GM18951 (cell line): ENCODE measurements at regions not wholly inside any gene's neighbourhood (a gene's known extent, or its start where the extent isn't known, plus 50 kb on each side); places are given as distances from the start of the nearest gene placed in this dataset.

Source experiments
- POLR2A ChIP-seq: IDR thresholded peaks from 4 replicates; pipeline ENCODE4 v1.6.1; 2011; ENCODE audit warnings: mild to moderate bottlenecking; ENCODE audit not compliant: insufficient read length, insufficient read depth; ENCODE audit errors: extremely low read depth
- in situ Hi-C: fragments of 300-500 bp; cut with MboI; formaldehyde crosslinking; loops from one replicate; pipeline ENCODE4 v1.12.0; 2022; ENCODE audit warnings: low sequenced_read_pairs, mixed read lengths, inconsistent platforms; ENCODE audit not compliant: unreplicated experiment

DNA sequence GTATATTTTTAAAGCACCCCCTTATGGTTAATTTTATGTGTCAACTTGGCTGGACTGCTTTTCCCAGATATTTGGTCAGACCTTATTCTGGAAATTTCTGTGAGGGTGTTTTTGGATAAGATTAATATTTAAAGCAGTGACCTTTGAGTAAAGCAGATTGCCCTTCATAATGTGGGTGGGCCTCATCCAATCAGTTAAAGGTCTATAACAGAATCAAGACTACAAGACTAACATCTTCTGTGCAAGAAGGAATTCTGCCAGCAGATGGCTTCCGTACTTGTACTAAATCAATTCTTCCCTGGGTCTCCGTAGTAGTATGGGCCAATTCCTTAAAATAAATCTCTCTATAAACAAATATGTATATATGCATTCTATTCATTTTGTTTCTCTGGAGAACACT lies 257.6 kb downstream of the ETNK1 start:
- TF ChIP-seq POLR2A, result no peak
- in situ Hi-C loops, result no loop called here

DNA sequence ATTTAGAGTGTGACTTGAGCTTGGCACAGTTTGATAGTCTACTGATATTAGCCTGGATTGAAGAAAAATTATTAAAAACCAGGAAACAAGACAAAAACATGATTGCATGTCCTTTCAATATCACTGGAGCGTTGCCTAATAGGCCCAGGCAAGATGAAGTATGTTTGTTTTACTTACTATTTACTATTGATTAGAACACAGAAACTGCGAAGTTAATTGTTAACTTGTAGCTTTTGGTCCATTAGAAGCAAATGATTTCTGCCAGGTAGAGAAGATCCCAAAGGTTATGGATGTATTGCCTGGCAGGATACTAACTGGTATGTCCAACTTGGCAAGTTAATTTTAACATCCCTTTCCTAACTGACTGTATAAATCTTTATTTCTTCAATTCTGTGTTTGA lies 268.9 kb downstream of the ETNK1 start:
- no peak for TF ChIP-seq POLR2A
- in situ Hi-C loops, result no loop called here

DNA sequence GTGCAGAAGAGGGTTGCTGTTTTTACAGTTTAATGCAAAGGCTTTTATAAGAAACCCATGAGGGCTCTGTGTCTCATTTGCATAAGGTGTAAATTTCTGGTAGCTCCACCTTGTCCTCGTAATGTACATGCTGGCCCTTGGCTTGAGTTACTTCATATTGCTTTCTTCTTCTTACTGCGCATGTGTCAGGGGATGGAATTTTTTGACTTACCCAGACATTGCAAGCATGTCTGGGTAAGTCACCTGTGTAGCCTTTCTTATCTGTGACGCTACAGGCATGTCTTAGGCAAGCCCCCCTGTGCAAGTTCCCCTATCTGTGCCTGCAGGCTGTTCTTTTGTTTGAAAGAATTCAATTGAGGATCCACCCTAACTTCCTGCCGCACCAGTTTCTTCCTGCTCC lies 274.2 kb downstream of the ETNK1 start:
- in situ Hi-C loops, result no loop called here
- no peak for TF ChIP-seq POLR2A

DNA sequence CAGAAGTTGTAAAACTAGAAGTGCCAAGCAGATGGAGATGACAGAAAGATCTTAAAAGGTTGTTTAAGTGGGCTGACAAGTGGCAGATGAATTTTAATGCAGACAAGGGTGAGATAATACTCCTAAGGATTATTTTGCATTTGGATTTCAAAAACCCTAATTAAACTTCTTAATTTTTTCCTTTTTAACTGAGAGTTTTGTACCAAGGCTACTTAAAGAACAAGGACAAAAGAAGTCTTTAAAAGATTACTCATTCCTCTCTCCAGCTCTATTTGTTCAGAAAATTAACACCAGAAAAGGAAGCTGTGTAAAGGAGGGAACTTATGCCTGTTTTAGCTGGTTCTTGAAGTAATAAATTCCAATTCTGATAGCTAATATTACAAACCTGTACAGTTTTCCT lies 275.4 kb downstream of the ETNK1 start:
- no peak for TF ChIP-seq POLR2A
- in situ Hi-C loops, result no loop called here

DNA sequence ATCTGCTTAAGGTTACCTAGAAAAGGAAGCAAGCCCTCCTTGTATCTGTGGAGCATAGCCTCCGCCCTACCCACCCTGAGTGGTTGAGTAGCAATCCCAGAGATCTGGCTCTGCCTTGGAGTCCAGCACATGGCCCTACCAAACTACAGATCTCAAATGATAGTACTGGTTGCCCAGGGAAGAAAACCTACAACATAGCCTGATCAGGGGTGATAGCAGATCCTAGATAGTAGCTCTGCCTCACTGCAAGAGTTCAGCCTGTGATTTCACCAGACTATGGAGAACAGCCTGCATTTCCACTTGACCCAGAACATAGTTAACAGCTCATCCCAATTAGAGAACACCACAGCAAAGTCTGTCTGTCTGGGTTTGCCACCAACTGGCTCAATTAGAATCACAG lies 279.5 kb downstream of the ETNK1 start:
- TF ChIP-seq POLR2A, result no peak
- in situ Hi-C loops, result no loop called here

DNA sequence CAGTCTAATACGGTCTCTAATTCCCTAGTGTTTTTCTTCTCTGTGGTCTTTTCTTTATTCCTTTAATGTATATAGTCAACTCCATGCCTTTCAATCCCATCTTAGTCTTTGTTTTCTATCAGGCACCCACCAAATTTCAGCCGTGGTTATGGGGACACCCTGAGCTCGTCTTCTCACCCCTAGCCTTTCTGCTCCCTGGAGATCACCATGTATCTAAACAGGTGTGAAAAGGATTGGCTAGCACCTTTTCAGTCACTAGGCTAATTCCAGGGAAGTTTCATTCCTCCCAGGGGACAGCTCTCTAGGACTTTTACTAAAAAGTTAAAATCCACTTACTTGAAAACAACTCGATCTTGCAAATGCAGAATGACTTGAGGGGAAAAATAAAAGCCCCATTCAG lies 291.3 kb downstream of the ETNK1 start:
- TF ChIP-seq POLR2A, result no peak
- in situ Hi-C loops, result no loop called here

DNA sequence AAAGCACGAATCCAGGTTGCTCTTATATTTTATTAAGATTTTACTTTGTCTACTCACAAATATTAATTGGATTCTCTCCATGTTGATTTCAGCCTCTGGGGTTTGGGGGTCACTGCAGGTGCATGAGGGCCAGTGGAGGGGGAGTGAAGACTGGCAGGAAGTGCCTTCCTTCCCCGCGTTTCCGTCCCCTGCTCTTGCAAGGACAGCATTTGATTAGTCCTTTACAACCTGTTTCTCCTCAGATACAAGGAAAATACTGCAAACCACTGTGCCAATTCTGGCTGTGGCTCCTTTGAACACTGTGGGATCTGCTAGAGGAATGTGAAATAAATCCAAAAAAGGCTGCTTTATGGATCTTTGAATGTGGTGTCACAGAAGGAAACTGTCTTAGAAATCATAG lies 291.8 kb downstream of the ETNK1 start:
- TF ChIP-seq POLR2A, result no peak
- in situ Hi-C loops, result no loop called here

DNA sequence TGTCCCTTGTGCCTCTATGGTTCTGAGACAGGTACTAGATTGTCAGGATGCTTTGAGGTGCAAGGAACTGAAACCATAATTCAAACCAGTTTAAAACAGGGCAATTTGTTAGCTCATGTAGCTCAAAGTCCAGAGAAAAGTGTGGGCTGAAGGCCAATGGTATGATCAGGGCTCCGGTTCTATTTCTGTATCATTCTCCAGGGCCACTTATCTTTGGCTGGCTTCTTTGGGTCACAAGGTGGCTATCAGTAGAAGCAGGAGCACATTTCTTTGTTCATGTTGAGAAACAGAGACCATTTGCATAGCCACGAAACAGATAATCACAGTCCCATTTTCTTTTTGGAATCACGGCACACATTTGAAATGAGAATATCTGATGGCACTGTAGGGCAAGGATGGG lies 294.9 kb downstream of the ETNK1 start:
- in situ Hi-C loops, result no loop called here
- no peak for TF ChIP-seq POLR2A

DNA sequence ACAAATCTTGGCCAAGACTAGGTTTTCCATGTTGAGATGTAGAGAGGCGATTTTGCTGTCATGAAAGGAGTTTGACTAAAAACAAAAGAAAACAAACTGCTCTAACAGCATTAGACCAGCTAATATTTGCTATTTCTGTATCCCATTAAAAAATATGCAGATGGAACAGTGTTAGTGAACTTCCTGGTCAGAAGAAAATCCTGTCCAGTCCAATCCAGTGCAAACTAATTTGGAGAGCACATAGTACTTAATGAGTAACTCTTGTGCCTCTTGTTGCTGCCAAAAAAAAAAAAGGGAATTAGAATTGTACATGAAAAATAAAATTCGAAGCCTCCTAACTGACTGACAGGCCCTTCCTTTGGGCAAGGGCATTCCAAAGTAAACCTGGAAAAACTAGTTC lies 298.8 kb downstream of the ETNK1 start:
- in situ Hi-C loops, result no loop called here
- TF ChIP-seq POLR2A, result no peak

DNA sequence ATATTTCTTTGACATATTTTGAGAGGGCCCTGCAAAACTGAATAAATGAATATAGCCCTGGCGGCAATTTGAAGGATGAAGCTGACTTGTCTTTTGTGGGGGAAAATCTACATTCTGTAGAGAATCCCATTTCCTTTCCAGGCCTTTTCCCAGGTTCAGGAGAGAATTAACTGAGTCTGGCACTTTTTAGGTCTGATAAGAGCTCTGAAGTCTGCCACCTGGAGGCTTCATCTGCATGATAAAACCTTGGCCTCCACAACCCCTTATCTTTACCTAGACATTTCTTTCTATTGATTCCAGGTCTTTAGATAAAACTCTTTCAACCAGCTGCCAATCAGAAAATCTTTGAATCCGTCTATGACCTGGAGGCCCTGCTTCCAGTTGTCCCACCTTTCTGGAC lies 299.4 kb downstream of the ETNK1 start:
- no peak for TF ChIP-seq POLR2A
- in situ Hi-C loops, result no loop called here

DNA sequence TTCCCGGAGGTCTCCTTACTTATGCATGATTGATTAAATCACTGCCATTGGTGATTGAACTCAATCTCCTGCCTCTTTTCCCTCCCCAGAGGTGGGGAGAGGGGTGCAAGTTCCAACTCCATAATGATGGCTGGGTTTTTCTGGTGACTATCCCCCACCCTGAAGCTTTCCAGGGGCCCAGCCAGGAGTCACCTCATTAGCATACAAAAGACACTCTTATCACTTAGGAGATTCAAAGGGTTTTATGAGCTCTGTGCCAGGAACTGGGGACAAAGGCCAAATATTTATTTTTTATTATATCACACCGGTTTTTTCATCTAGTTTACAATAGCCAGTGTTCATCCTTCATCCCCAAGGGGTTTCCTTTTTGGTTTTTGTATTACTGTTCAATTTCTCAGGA lies 300.7 kb downstream of the ETNK1 start:
- in situ Hi-C loops, result no loop called here
- no peak for TF ChIP-seq POLR2A

DNA sequence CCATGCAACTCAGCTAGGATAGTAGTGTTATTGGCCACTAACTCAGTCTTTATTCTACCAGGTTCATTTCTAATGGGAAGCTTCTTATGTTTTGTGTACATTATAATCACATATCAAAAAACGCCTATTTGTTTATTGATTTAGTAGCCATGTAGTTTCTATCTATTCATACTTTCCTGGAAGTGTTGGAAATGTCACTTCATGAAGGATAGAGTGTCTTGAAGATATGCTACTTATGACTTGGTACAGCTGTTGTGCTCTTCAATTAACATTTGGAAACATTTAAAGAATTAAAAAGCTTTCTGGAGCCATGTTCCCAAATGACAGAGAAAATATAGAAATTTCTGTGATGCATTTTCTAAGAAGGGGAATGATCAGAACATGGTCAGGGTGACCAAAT lies 307.5 kb downstream of the ETNK1 start:
- in situ Hi-C loops, result no loop called here
- TF ChIP-seq POLR2A, result no peak

DNA sequence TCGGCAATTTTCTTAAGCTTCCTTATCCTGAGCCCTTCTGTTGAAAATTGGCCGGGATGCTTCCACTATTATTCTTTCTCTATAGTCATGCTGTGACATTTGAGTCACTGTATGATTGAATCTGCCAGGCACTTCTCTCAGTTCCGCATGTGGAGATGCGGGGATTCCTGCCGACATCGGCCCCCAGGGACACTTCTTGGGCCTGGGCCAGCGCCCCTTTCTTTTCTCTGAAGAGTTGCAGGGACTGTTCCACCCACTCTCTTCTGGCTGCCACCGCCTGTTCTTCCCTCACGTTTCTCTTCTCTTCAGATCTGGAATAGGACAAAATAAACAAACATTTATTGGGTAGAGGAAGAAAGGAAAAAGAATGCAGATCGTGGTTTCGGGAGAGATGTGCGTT lies 310.1 kb downstream of the ETNK1 start:
- TF ChIP-seq POLR2A, result no peak
- in situ Hi-C loops, result no loop called here

DNA sequence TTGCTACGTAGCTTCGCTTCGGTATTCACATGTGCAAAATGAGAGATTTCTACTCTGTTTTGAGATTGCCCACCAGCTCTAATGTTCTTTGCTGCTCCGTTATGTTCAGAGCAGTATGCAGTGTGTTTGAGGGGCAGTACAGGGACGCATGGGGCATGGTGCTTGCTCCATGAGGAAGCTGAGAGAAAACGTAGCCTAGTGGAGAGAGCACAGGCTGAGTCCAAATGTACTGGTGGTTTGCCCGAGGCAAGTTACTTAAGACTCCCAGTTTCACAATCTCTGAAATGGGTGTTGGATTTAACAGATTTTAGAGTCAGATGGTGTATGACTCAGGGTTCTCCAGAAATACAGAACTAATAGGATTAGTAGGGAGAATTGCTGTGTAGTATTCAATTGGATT lies 310.5 kb downstream of the ETNK1 start:
- TF ChIP-seq POLR2A, result no peak
- in situ Hi-C loops, result no loop called here

DNA sequence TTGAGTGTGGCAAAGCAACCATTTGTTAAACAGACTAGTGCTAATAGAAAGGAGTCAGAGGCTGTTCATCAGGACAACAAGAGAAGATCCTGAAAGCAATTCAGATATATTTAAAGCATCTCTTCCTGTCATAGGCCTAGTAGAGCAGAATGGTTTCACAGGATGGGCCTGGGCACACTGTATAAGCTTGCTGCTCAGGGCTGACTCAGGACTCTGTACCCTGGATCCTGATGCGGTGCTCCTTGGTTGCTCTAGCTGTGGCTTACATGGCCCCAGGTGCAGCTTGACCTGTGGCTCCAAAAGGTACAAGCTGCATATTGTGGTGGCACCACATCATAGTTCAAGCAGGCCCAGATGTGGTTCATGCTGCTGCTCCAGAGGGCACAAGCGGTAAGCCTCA lies 313.4 kb downstream of the ETNK1 start:
- in situ Hi-C loops, result no loop called here
- TF ChIP-seq POLR2A, result no peak
